ENCODE measurements at regions not wholly inside any gene's neighbourhood (a gene's known extent, or its start where the extent isn't known, plus 50 kb on each side); places are given as distances from the start of the nearest gene placed in this dataset.

DNA sequence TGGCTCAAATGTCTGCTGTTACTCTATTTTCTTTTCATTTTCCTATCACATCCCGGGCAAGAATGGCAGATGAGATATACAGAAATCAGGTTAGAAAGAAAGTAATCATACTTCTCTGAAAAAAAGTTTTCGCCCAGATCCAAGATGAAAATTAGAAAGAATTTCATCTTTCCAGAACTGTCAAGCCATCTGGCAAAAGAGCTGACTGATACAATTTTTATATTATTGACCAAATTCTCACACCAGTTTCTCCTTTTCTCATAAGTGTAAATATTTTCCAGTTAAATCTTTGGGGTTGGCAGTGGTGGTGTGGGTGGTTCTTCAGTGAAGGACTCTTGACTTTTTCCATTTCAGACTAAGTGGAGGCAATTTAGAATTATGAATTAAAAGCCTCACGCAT, 371.9 kb downstream of the CD83 start:
- H3K27ac ChIP-seq (ENCODE audit: poor library complexity, severe bottlenecking): no peak overlapping the region
- DNase-seq (ENCODE audit: low spot score) (no peak), ATAC-seq (ENCODE audit: low read depth) (no peak)
- no peak overlapping the region for H3K4me3 ChIP-seq (ENCODE audit: severe bottlenecking)
- H3K36me3 ChIP-seq (ENCODE audit: low read depth): no peaks in the 10 kb centered on the region
- no peaks in the 10 kb centered on the region for H3K9me3 ChIP-seq (ENCODE audit: severe bottlenecking)
- TF ChIP-seq, protein P1, sequence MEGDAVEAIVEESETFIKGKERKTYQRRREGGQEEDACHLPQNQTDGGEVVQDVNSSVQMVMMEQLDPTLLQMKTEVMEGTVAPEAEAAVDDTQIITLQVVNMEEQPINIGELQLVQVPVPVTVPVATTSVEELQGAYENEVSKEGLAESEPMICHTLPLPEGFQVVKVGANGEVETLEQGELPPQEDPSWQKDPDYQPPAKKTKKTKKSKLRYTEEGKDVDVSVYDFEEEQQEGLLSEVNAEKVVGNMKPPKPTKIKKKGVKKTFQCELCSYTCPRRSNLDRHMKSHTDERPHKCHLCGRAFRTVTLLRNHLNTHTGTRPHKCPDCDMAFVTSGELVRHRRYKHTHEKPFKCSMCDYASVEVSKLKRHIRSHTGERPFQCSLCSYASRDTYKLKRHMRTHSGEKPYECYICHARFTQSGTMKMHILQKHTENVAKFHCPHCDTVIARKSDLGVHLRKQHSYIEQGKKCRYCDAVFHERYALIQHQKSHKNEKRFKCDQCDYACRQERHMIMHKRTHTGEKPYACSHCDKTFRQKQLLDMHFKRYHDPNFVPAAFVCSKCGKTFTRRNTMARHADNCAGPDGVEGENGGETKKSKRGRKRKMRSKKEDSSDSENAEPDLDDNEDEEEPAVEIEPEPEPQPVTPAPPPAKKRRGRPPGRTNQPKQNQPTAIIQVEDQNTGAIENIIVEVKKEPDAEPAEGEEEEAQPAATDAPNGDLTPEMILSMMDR (IDR thresholded peaks at IDR 0.05; ENCODE audit: poor library complexity, severe bottlenecking): no peak
- H3K27me3 ChIP-seq (ENCODE audit: insufficient read depth, poor library complexity, severe bottlenecking): no peaks in the 10 kb centered on the region
- no peaks in the 10 kb centered on the region for H3K4me1 ChIP-seq (ENCODE audit: insufficient read depth, poor library complexity, severe bottlenecking)

DNA sequence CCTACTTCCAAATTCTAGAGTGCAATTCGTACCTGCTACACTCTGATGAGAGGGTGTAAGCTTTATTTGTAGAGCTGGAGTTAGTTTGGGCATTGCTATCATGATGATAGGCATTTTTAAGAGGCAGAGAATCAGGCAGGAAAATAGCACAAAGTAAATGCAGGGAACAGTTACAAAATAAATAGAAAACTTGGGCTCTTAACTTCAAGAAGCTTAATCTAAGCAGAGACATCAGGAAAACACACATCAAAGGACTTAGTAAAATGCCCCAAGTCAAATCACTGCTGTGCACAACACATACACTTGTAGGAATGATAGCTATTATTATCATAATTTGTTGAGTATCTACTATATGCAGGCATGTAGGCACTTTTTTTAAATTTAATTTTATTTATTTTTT, 381.2 kb downstream of the CD83 start:
- Histone ChIP-seq H3K27ac (ENCODE audit: poor library complexity, severe bottlenecking) (no peak overlapping the region), H3K4me1 (ENCODE audit: insufficient read depth, poor library complexity, severe bottlenecking) (peaks cover 8% of the 10 kb centered on the region), H3K27me3 (ENCODE audit: insufficient read depth, poor library complexity, severe bottlenecking) (no peaks in the 10 kb centered on the region), H3K9me3 (ENCODE audit: severe bottlenecking) (no peaks in the 10 kb centered on the region), H3K36me3 (ENCODE audit: low read depth) (no peaks in the 10 kb centered on the region), H3K4me3 (ENCODE audit: severe bottlenecking) (no peak overlapping the region)
- DNase-seq (ENCODE audit: low spot score) (no peak), ATAC-seq (ENCODE audit: low read depth) (no peak)
- TF ChIP-seq, protein P1 (IDR thresholded peaks at IDR 0.05; ENCODE audit: poor library complexity, severe bottlenecking): no peak

DNA sequence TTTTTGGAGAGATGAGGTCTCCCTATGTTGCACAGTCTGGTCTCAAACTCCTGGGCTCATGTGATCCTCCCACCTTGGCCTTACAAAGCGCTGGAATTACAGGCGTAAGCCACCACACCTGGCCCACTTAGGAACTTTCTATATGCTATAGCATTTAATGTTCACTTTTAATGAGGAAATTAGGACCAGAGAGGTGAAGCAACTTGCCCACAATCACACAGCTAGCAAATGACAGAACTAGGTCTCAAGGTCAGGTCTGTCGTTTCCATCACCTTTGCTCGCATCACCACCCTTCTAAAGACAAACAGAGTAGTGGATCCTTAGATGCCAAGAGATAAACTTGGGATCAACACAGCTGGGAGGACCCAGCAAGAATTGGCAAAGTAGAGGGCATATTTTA, 381.7 kb downstream of the CD83 start:
- Histone ChIP-seq H3K4me3 (ENCODE audit: severe bottlenecking) (no peak overlapping the region), H3K36me3 (ENCODE audit: low read depth) (no peaks in the 10 kb centered on the region), H3K4me1 (ENCODE audit: insufficient read depth, poor library complexity, severe bottlenecking) (peaks cover 8% of the 10 kb centered on the region), H3K27me3 (ENCODE audit: insufficient read depth, poor library complexity, severe bottlenecking) (no peaks in the 10 kb centered on the region), H3K9me3 (ENCODE audit: severe bottlenecking) (no peaks in the 10 kb centered on the region), H3K27ac (ENCODE audit: poor library complexity, severe bottlenecking) (peak overlapping the region; percentile 38)
- TF ChIP-seq, protein P1 (IDR thresholded peaks at IDR 0.05; ENCODE audit: poor library complexity, severe bottlenecking): no peak
- ATAC-seq (ENCODE audit: low read depth): no peak
- no peak for DNase-seq (ENCODE audit: low spot score)

DNA sequence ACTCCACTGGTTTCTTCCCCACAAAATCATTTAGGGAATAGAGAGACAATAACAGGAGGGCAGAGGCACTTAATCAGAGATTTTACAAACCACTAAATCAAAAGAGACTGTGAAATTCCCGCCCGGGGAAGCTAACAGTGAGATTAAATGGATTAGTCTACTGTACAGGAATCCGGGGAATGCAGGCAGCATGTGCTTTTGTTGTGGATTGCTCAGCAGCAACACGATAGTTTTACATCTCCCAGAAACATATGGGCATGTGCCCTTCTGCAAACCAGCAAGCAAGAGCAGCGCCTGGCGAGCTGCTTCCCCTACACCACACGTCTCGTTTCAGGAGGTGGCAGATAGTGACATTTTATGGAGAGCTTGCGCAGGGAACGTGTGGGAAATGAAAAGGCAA, 382.3 kb downstream of the CD83 start:
- no peaks in the 10 kb centered on the region for H3K9me3 ChIP-seq (ENCODE audit: severe bottlenecking)
- ATAC-seq (ENCODE audit: low read depth) (peak; percentile 97), DNase-seq (ENCODE audit: low spot score) (no peak)
- peaks cover 8% of the 10 kb centered on the region for H3K4me1 ChIP-seq (ENCODE audit: insufficient read depth, poor library complexity, severe bottlenecking)
- no peaks in the 10 kb centered on the region for H3K27me3 ChIP-seq (ENCODE audit: insufficient read depth, poor library complexity, severe bottlenecking)
- H3K4me3 ChIP-seq (ENCODE audit: severe bottlenecking): no peak overlapping the region
- no peaks in the 10 kb centered on the region for H3K36me3 ChIP-seq (ENCODE audit: low read depth)
- TF ChIP-seq, protein P1 (IDR thresholded peaks at IDR 0.05; ENCODE audit: poor library complexity, severe bottlenecking): no peak
- H3K27ac ChIP-seq (ENCODE audit: poor library complexity, severe bottlenecking): peak overlapping the region; percentile 38

DNA sequence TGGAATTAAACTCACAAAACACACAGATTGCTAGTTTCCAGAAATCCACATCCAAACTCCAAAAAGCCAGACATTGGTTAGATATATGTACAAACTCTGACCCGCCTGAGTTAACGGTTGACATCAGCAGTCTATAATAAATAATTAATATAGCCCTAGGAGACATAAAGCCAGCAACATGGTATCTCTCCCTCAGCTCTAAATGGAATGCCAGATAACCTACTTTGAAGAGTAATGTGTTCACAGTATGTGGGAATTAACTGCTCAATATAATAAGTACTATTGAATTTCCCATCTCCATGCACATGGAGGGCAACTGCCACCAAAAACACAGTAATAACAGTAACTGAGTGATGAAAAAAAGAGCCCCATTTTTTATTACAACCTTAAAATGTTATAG, 383.2 kb downstream of the CD83 start:
- Histone ChIP-seq H3K36me3 (ENCODE audit: low read depth) (no peaks in the 10 kb centered on the region), H3K9me3 (ENCODE audit: severe bottlenecking) (no peaks in the 10 kb centered on the region), H3K4me3 (ENCODE audit: severe bottlenecking) (no peak overlapping the region), H3K27me3 (ENCODE audit: insufficient read depth, poor library complexity, severe bottlenecking) (no peaks in the 10 kb centered on the region), H3K27ac (ENCODE audit: poor library complexity, severe bottlenecking) (no peak overlapping the region), H3K4me1 (ENCODE audit: insufficient read depth, poor library complexity, severe bottlenecking) (peaks cover 8% of the 10 kb centered on the region)
- TF ChIP-seq, protein P1 (IDR thresholded peaks at IDR 0.05; ENCODE audit: poor library complexity, severe bottlenecking): no peak
- DNase-seq (ENCODE audit: low spot score) (no peak), ATAC-seq (ENCODE audit: low read depth) (no peak)
